ENCODE measurements at regions not wholly inside any gene's neighbourhood (a gene's known extent, or its start where the extent isn't known, plus 50 kb on each side); places are given as distances from the start of the nearest gene placed in this dataset.

GRCh38 chr22:49620003-49620556 is 207.6 kb downstream of the BRD1 start:
- no peak for DNase-seq

GRCh38 chr22:49619301-49619700 is 208.4 kb downstream of the BRD1 start:
- DNase-seq: no peak

GRCh38 chr22:49618677-49618953 is 209.1 kb downstream of the BRD1 start:
- no peak for DNase-seq

- DNase-seq: no peak
These were observed 209.6 kb downstream of the BRD1 start for GRCh38 chr22:49617866-49618676.

GRCh38 chr22:49617264-49617663 is 210.4 kb downstream of the BRD1 start:
- no peak for DNase-seq

- DNase-seq: no peak
These were observed 211.1 kb downstream of the BRD1 start for GRCh38 chr22:49616356-49617231.

- DNase-seq: no peak
These were observed 212.4 kb downstream of the BRD1 start for GRCh38 chr22:49614966-49615965.

GRCh38 chr22:49613511-49614270 is 214.0 kb downstream of the BRD1 start:
- DNase-seq: no peak

GRCh38 chr22:49613108-49613507 is 214.6 kb downstream of the BRD1 start:
- DNase-seq: no peak

- DNase-seq: no peak
These were observed 218.3 kb downstream of the BRD1 start for GRCh38 chr22:49609207-49609876.

- DNase-seq: no peak
These were observed 219.0 kb downstream of the BRD1 start for GRCh38 chr22:49608660-49609059.

- DNase-seq: no peak
These were observed 219.4 kb downstream of the BRD1 start for GRCh38 chr22:49608228-49608627.

GRCh38 chr22:49607821-49608220 is 219.9 kb downstream of the BRD1 start:
- DNase-seq: no peak

GRCh38 chr22:49606562-49607290 is 220.9 kb downstream of the BRD1 start:
- DNase-seq: no peak

- DNase-seq: no peak
These were observed 222.9 kb downstream of the BRD1 start for GRCh38 chr22:49604732-49605302.

GRCh38 chr22:49603016-49603415 is 224.7 kb downstream of the BRD1 start:
- no peak for DNase-seq

- DNase-seq: no peak
These were observed 225.2 kb downstream of the BRD1 start for GRCh38 chr22:49602481-49602880.

GRCh38 chr22:49601614-49602321 is 225.9 kb downstream of the BRD1 start:
- no peak for DNase-seq

GRCh38 chr22:49600891-49601431 is 226.7 kb downstream of the BRD1 start:
- DNase-seq: no peak

Measured in NCI-H1105 (cell line).